HL-60 (cell line): ENCODE measurements at regions not wholly inside any gene's neighbourhood (a gene's known extent, or its start where the extent isn't known, plus 50 kb on each side); places are given as distances from the start of the nearest gene placed in this dataset.

Experiments
- CTCF ChIP-seq: IDR thresholded peaks from one replicate; pipeline ENCODE4 v1.5.1; 2011; ENCODE audit warnings: low read length, control low read depth, inconsistent platforms; ENCODE audit not compliant: insufficient read depth
- GABPA ChIP-seq: IDR thresholded peaks from 2 replicates; pipeline ENCODE4 v1.6.1; 2012; ENCODE audit warnings: low read depth
- POLR2AphosphoS5 ChIP-seq: IDR thresholded peaks from 2 replicates; pipeline ENCODE4 v1.6.1; 2012; ENCODE audit warnings: low read depth
- REST ChIP-seq: IDR thresholded peaks from 2 replicates; pipeline ENCODE4 v1.6.1; 2012; ENCODE audit warnings: low read depth; ENCODE audit not compliant: insufficient replicate concordance

GRCh38 chr12:89927226-89927698 lies 218.6 kb upstream of the ATP2B1 start:
- no peak for TF ChIP-seq REST
- TF ChIP-seq CTCF = no peak
- TF ChIP-seq POLR2AphosphoS5 = no peak
- TF ChIP-seq GABPA = no peak
